ENCODE measurements at regions not wholly inside any gene's neighbourhood (a gene's known extent, or its start where the extent isn't known, plus 50 kb on each side); places are given as distances from the start of the nearest gene placed in this dataset.
"Not testable (repeated sequence)": the region's sequence is repeated elsewhere in the genome, so short reads cannot be mapped to it uniquely, and the experiment has no call there.

- in situ Hi-C loops (cut with MboI; ENCODE audit: low sequenced_read_pairs): no loop called here
These were observed 466.0 kb downstream of the REEP3 start for GRCh38 chr10:63987212-63987611.

DNA sequence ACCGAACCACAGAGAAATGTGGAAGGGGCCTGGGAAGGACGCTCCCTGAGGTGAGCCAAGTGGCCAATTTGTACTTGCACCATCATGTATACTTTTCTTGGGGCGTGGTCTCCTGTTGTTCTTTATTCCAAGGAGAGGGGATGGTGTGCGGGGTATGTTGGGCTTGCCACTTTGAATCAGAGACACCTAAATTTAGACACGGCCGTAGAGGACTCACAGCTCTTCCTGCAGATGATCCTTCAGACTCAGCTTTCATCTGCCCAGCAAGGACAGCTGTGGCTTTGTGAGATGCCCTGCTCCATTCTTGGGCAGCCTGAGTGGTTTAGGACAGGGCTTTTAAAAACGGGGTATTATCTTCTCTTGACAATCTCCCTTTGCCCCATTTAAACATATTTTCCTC lies 473.2 kb downstream of the REEP3 start:
- in situ Hi-C loops (cut with MboI; ENCODE audit: low sequenced_read_pairs): no loop called here

DNA sequence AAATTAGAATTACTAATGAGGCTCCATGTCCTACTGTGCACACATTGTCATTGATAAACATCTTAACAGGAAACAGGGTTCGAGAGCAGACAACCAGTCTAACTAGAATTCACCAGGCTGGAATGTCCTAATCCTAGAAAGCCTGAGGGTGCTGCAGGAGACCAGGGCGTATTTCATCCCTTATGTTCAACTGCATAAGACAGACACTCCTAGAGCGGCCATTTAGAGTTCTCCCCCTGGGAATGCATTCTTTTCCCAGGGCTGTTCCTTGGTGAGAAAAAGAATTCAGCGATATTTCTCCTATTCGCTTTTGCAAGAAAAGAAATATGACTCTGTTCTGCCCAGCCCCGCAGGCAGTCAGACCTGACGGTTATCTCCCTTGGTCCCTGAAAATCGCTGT lies 486.0 kb downstream of the REEP3 start:
- in situ Hi-C loops (cut with MboI; ENCODE audit: low sequenced_read_pairs): no loop called here

- in situ Hi-C loops (cut with MboI; ENCODE audit: low sequenced_read_pairs): no loop called here
These were observed 489.5 kb downstream of the REEP3 start for GRCh38 chr10:64010711-64011110.

DNA sequence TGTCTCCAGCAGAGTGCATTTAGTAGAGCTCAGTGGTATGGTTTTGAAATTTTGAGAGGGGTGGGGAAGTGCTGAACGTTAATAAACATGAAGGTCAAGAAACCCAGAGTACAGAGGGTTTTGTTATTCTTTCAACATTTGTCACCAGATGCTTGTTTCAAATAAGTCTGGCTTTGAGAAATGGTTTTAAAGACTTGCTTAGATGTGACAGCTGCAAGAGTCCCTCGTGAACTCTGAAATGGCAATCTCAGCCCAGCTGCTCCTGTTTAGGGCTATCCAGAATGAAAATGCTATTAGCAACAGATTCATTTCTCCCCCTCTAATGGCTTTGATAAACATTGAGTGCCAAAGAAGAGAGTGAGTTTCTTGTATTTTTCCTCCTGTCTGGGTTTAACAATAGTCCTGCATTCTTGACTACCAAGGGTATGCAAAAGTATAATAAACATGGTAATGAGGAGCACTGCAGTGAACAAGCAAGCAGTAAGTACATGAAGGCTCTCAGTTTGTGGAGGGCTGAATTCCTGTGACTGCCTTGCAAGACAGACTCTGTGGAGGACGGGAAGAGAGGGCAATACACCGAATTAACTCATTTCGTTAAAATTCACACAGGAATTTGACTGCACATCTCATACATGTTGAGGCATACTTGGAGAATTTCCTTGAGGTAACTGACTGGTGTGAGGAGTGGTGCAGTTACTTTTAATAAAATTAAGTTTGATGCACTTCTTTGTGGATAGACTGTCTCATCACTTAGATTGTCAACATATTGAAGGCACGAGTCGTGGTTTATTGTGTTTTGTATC lies 490.9 kb downstream of the REEP3 start:
- in situ Hi-C loops (cut with MboI; ENCODE audit: low sequenced_read_pairs): no loop called here

DNA sequence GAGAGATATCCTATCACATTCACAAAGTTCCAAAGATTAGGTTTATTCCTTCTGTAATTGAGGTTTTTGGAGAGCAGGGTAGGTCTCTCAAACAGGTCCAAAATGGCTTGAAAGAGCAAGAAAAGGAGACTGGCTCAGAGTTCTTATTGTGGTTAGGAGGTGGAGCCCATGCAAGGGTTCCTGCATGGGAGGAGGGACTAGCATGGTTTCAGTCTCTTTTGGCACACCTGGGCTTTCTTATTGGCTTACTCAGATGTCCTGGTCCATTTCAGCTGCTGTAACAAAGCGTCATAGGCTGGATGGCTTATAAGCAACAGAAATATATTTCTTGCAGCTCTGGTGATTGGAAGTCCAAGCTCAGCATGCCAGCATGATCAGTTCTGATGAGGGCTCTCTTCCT lies 493.1 kb downstream of the REEP3 start:
- in situ Hi-C loops (cut with MboI; ENCODE audit: low sequenced_read_pairs): no loop called here

GRCh38 chr10:64023926-64024470 lies 502.8 kb downstream of the REEP3 start:
- in situ Hi-C loops (cut with MboI; ENCODE audit: low sequenced_read_pairs): no loop called here

GRCh38 chr10:64033711-64034110 lies 512.5 kb downstream of the REEP3 start:
- in situ Hi-C loops (cut with MboI; ENCODE audit: low sequenced_read_pairs): no loop called here

DNA sequence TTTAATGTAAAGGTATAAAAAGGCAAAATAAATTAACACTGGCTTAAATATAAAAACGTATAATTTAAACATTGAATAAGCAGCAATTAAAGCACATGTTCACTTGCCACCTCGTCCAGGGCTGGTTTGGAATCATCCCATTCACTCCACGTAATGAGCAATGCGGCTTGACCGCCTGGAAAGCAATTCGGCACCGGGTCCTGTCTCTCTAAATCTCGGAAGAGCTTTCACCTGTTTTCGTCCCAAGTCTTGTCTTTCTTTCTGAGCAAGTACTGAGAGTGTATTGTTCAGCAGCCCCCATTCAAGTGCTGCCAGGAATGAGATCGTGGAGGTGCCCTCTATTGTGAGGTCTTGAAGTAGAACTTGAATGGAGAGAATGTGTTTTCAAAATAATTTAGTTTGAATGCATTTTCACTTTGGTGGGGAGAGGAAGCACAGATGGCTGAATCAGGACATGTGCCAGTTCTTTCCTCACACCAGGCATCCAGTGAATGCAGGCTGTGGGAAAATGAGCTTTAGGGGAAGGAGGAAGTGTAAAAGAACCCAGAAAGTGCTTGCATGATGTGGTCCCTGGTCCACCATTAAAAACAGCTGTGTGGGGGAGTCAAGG lies 515.2 kb downstream of the REEP3 start:
- in situ Hi-C loops (cut with MboI; ENCODE audit: low sequenced_read_pairs): no loop called here

- in situ Hi-C loops (cut with MboI; ENCODE audit: low sequenced_read_pairs): no loop called here
These were observed 516.0 kb downstream of the REEP3 start for GRCh38 chr10:64037071-64037661.

GRCh38 chr10:64038107-64038506 lies 516.9 kb downstream of the REEP3 start:
- in situ Hi-C loops (cut with MboI; ENCODE audit: low sequenced_read_pairs): no loop called here

DNA sequence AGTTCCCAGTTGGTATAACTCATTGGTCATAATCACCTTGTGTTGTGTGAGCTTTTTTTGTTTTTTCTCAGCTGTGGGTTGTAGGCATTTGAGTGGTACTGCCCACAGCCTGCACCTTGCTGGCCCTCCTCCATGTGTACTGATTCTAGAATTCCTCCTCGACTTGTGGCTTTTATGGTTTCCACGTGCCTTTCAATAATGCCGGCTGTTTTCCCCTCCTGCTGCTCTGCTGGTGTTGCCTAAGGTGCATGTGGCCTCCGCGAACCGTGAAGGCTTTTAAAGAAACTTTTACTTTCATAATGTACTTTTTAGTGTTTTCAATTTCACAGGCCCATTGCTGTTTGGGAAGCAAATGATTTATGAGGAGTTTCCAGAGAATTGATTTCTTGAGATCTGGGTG lies 518.0 kb downstream of the REEP3 start:
- in situ Hi-C loops (cut with MboI; ENCODE audit: low sequenced_read_pairs): no loop called here

DNA sequence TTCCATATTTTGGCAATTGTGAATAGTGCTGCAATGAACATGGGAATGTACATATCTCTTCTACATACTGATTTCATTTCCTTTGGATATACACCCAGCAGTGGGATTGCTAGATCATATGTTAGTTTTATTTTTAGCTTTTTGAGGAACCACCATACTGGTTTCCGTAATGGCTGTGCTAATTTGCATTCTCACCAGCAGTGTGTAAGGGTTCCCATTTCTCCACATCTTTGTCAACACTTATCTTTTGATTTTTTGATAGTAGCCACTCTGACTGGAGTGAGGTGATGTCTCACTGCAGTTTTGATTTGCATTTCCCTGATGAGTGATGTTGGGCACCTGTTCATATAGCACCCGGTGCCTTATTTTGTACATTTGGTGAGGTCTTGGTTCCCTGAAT lies 519.6 kb downstream of the REEP3 start:
- in situ Hi-C loops (cut with MboI; ENCODE audit: low sequenced_read_pairs): no loop called here

DNA sequence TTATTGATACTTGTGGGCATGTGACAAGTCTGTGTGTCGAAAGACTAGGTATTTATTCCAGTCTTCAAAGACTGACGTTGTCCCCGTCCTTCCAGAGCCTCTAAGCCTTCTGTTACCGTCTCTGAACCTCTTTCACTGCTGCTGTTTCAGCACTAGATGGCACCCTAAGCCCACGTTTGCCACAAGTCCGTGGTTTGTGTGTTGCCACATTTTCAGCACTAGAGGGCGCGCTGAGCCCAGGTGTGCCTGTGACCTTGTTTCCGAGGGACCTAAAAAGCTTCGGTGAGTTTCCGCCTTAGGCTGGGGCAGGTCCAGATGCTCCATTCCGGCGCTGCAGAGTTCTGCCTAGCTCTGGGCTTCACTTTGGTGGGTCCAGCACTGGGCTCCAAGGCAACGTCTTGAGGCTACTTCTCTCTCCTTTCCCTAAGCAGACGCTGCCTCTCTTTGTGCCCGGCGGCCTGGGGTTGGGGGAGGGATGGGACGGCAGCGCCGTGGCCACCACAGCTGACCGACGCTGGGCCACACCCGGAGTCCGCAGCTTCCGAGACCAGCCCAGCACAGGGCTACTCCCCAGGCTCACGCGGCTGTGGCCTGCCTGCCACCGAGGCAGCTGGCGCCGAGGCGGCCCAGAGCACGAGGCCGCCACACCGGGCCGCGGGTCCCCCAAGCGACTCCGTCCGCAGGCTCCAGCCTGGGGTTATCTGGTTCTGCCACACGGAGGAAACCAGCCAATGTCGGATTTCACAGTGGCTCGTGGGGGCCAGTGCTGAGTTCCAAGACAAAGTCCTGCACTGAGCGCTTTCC lies 520.2 kb downstream of the REEP3 start:
- in situ Hi-C loops (cut with MboI; ENCODE audit: low sequenced_read_pairs): no loop called here

DNA sequence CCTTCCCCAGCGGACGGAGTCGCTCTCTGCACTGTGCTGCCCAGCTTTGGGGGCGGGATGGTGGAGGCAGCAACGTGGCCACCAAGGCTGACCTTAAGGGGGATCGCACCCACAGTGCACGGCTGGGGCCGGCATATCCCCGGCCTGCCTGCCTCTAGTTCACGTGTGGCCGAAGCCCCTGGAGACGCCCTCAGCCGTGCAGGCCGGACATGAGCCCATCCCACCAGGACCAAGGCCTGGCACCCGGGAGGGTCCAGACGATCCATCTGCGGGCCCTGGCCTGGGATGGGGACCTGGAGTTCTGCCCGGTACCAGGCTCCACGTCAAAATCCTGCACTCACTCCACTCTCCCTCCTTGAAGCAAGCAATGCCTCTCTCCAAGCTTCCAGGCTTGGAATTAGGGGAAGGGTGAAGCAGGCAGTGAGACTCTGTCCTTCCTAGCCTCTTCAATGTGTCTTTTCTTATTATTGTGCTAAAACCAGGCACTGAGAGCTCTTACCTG lies 520.8 kb downstream of the REEP3 start:
- in situ Hi-C loops (cut with MboI; ENCODE audit: low sequenced_read_pairs): no loop called here

GRCh38 chr10:64044098-64044497 lies 522.9 kb downstream of the REEP3 start:
- in situ Hi-C loops (cut with MboI; ENCODE audit: low sequenced_read_pairs): no loop called here

- in situ Hi-C loops (cut with MboI; ENCODE audit: low sequenced_read_pairs): not testable (repeated sequence)
These were observed 523.9 kb downstream of the REEP3 start for GRCh38 chr10:64044957-64045632.

DNA sequence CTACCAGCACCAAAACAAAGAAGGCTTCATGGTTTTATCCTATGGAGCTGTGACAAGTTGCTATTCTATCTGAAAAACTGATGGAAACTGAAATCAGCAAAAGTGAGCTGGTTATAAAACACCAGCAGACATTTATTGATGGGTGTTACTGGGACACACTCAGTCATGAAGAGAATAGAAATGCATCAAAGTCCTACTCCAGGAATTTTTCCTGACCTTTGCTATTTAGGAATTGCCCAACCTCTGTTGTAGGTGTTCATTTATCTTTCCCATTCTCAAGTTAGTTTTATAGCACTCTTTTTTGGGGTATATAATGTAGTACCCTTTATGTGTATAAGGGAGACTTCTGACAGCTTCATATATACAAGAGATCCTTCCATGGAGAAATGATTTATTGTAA lies 533.2 kb downstream of the REEP3 start:
- in situ Hi-C loops (cut with MboI; ENCODE audit: low sequenced_read_pairs): no loop called here

- in situ Hi-C loops (cut with MboI; ENCODE audit: low sequenced_read_pairs): no loop called here
These were observed 538.7 kb downstream of the REEP3 start for GRCh38 chr10:64059884-64060283.

- in situ Hi-C loops (cut with MboI; ENCODE audit: low sequenced_read_pairs): no loop called here
These were observed 539.2 kb downstream of the REEP3 start for GRCh38 chr10:64060389-64060788.

Measured in HL-60/S4 (cell line).